Brain microvascular endothelial cell (primary cell): ENCODE measurements at regions not wholly inside any gene's neighbourhood (a gene's known extent, or its start where the extent isn't known, plus 50 kb on each side); places are given as distances from the start of the nearest gene placed in this dataset.

Source experiments
- DNase-seq: peaks from one replicate; pipeline ENCODE4 v3.0.0-alpha.2; 2020
- H3K27ac ChIP-seq: fragments of 250-450 bp; sonication (Bioruptor Pico); 2 replicates; pipeline ENCODE4 v1.5.1; 2020; ENCODE audit warnings: mild to moderate bottlenecking, moderate library complexity
- H3K27me3 ChIP-seq: fragments of 250-450 bp; sonication (Bioruptor Pico); replicated peaks from 2 replicates; pipeline ENCODE4 v1.5.1; 2020; ENCODE audit warnings: mild to moderate bottlenecking
- H3K36me3 ChIP-seq: fragments of 250-450 bp; sonication (Bioruptor Pico); replicated peaks from 2 replicates; pipeline ENCODE4 v1.5.1; 2020; ENCODE audit warnings: mild to moderate bottlenecking
- H3K4me3 ChIP-seq: 2 replicates; pipeline ENCODE4 v1.5.1; 2011; ENCODE audit warnings: low read depth, mild to moderate bottlenecking, control low read depth, low read length, moderate library complexity
- CTCF ChIP-seq: IDR thresholded peaks from 2 replicates; pipeline ENCODE4 v1.5.1; 2011; ENCODE audit warnings: low read depth, mild to moderate bottlenecking, moderate library complexity, low read length, control low read depth, inconsistent platforms; ENCODE audit errors: missing control alignments
- in situ Hi-C: cut with HindIII; loops from 2 replicates; pipeline ENCODE4 v1.10.0; 2017; ENCODE audit warnings: low sequenced_read_pairs, low pct_ligation_motif_present

DNA sequence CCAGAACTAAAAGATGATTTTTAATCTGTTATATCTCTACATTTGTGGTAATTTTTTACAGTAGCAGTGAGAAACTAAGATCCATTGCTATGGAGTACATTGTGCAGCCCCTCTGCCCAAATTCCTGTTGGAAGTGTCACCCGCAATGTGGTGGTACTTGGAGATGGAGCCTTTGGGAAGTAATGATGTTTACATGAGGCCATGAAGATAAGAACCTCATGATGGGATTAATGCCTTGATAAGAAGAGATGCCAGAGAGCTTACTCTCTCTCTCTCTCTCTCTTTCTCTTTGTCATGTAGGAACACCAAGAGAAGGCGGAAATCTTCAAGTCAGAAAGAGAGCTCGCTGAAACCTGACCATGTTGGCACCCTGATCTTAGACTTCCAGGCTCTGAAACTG is 535.4 kb downstream of the PID1 start:
- in situ Hi-C loops, result no loop called here
- DNase-seq, result no peak
- H3K27ac ChIP-seq, result no peak overlapping the region

DNA sequence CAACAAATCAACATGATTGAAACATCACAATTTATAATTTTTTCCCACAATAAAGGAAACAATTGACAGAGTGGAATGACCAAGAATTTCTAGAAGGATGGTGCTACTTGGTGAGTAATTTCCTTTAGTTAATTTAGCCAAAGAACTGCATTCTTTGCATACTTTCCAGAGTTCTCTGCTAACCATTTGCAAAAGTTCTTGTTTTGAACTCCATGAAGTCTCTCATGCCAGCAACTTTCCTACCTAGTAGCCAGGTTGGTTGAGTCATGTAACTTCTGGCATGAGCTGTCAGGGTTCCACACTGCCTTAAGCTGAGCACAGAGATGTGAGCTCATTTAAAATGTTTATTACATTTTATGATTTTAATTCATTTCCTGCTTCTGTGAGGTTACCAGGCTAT is 539.6 kb downstream of the PID1 start:
- DNase-seq, result peak; percentile 71

More for the DNA sequence above, 535.4 kb downstream of the PID1 start:
- H3K4me3 ChIP-seq, result no peak overlapping the region
- TF ChIP-seq CTCF, result no peak
- H3K27me3 ChIP-seq, result no peaks in the 10 kb centered on the region
- no peaks in the 10 kb centered on the region for H3K36me3 ChIP-seq

GRCh38 chr2:228728961-228729360 is 542.1 kb downstream of the PID1 start:
- H3K27ac ChIP-seq, result no peak overlapping the region
- TF ChIP-seq CTCF, result no peak
- no peaks in the 10 kb centered on the region for H3K36me3 ChIP-seq
- in situ Hi-C loops, result no loop called here
- no peak overlapping the region for H3K4me3 ChIP-seq
- no peaks in the 10 kb centered on the region for H3K27me3 ChIP-seq
- DNase-seq, result no peak

More for the DNA sequence above, 539.6 kb downstream of the PID1 start:
- H3K27me3 ChIP-seq, result no peaks in the 10 kb centered on the region
- no peaks in the 10 kb centered on the region for H3K36me3 ChIP-seq
- no peak overlapping the region for H3K27ac ChIP-seq
- in situ Hi-C loops, result no loop called here
- no peak for TF ChIP-seq CTCF
- H3K4me3 ChIP-seq, result no peak overlapping the region

DNA sequence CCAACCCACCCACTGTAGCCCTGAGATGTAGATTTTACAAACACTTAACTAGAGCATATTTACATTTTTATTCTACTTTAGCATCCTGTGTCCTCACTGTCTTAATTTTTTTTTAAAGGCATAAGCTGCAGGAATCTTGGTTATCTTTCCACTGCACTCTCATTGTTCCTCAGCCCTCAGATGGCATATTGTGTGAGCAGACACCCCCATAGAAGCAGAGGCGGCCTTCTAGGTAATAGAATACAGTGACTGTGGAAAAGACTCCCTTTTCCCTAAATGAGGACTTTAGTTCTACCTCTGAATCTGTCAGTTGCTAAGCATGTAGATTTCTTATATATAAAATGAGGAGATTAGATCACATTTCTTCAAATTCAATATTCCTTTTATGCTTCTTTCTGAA is 543.5 kb upstream of the SPHKAP start:
- no peak overlapping the region for H3K4me3 ChIP-seq
- no peak for TF ChIP-seq CTCF
- in situ Hi-C loops, result no loop called here
- no peaks in the 10 kb centered on the region for H3K27me3 ChIP-seq
- no peak overlapping the region for H3K27ac ChIP-seq
- H3K36me3 ChIP-seq, result no peaks in the 10 kb centered on the region
- DNase-seq, result no peak

DNA sequence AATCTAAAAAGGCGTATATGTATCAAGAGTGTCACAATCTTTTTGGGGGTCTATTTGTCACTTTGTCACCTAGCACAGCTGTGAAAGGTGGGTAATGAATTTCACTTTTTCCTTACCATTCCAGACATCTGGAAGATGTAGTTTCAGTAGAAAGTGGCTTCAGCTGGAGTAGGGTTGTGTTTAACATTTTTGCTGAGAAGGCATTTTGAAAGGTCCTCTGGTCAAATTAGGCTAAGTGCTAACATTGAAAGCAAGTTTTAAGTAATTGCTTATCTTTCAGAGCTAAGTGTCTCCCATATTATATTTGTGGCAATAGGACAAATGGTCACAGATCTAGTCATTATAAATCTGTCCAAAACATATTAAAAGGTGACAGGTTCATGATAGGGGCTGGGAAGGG is 542.1 kb upstream of the SPHKAP start:
- Histone ChIP-seq H3K36me3 (no peaks in the 10 kb centered on the region), H3K27me3 (no peaks in the 10 kb centered on the region), H3K27ac (no peak overlapping the region), H3K4me3 (no peak overlapping the region)
- DNase-seq, result no peak
- no peak for TF ChIP-seq CTCF
- in situ Hi-C loops, result no loop called here

GRCh38 chr2:228722311-228722710 is 540.8 kb upstream of the SPHKAP start:
- Histone ChIP-seq H3K27ac (no peak overlapping the region), H3K27me3 (no peaks in the 10 kb centered on the region), H3K4me3 (no peak overlapping the region), H3K36me3 (no peaks in the 10 kb centered on the region)
- DNase-seq, result no peak
- in situ Hi-C loops, result no loop called here
- TF ChIP-seq CTCF, result no peak
